Peyer's patch (tissue), 4 donors: ENCODE measurements at regions not wholly inside any gene's neighbourhood (a gene's known extent, or its start where the extent isn't known, plus 50 kb on each side); places are given as distances from the start of the nearest gene placed in this dataset.

ENCODE experiments used
- POLR2A ChIP-seq, 2 donors: fragments of 450-650 bp; IDR thresholded peaks; one replicate each; pipeline ENCODE4 v1.5.1; 2017; ENCODE audit warnings: antibody characterized with exemption in 2 of 2, mild to moderate bottlenecking in 2 of 2, moderate library complexity in 2 of 2
- TF ChIP-seq, protein P1 (sequence below), 6 experiments: fragments of 450-650 bp in 4 of 6; fragments of 200-600 bp in 2 of 6; sonication (generic) in 1 of 6; IDR thresholded peaks; one replicate each; pipeline ENCODE4 v1.5.1; 2017 to 2019; ENCODE audit warnings: antibody characterized with exemption in 6 of 6, mild to moderate bottlenecking in 3 of 6, moderate library complexity in 1 of 6

- no peak for TF ChIP-seq POLR2A (IDR thresholded peaks at IDR 0.05)
- TF ChIP-seq, protein P1, sequence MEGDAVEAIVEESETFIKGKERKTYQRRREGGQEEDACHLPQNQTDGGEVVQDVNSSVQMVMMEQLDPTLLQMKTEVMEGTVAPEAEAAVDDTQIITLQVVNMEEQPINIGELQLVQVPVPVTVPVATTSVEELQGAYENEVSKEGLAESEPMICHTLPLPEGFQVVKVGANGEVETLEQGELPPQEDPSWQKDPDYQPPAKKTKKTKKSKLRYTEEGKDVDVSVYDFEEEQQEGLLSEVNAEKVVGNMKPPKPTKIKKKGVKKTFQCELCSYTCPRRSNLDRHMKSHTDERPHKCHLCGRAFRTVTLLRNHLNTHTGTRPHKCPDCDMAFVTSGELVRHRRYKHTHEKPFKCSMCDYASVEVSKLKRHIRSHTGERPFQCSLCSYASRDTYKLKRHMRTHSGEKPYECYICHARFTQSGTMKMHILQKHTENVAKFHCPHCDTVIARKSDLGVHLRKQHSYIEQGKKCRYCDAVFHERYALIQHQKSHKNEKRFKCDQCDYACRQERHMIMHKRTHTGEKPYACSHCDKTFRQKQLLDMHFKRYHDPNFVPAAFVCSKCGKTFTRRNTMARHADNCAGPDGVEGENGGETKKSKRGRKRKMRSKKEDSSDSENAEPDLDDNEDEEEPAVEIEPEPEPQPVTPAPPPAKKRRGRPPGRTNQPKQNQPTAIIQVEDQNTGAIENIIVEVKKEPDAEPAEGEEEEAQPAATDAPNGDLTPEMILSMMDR (IDR thresholded peaks at IDR 0.05), result no peak
Observed at GRCh38 chrX:147736045-147736444, 175.7 kb upstream of the FMR1 start.
